DND-41 (cell line): ENCODE measurements at regions not wholly inside any gene's neighbourhood (a gene's known extent, or its start where the extent isn't known, plus 50 kb on each side); places are given as distances from the start of the nearest gene placed in this dataset.

Experiments used
- EZH2 ChIP-seq: IDR thresholded peaks from 3 replicates; pipeline ENCODE4 v1.6.1; 2012; ENCODE audit warnings: borderline replicate concordance, low read depth, mild to moderate bottlenecking, moderate library complexity, low read length, inconsistent platforms; ENCODE audit not compliant: severe bottlenecking
- TF ChIP-seq, protein P1 (sequence below): IDR thresholded peaks from 2 replicates; pipeline ENCODE4 v1.5.1; 2012; ENCODE audit warnings: borderline replicate concordance, low read length, moderate library complexity, mild to moderate bottlenecking; ENCODE audit not compliant: poor library complexity, severe bottlenecking; ENCODE audit errors: extremely low read depth

DNA sequence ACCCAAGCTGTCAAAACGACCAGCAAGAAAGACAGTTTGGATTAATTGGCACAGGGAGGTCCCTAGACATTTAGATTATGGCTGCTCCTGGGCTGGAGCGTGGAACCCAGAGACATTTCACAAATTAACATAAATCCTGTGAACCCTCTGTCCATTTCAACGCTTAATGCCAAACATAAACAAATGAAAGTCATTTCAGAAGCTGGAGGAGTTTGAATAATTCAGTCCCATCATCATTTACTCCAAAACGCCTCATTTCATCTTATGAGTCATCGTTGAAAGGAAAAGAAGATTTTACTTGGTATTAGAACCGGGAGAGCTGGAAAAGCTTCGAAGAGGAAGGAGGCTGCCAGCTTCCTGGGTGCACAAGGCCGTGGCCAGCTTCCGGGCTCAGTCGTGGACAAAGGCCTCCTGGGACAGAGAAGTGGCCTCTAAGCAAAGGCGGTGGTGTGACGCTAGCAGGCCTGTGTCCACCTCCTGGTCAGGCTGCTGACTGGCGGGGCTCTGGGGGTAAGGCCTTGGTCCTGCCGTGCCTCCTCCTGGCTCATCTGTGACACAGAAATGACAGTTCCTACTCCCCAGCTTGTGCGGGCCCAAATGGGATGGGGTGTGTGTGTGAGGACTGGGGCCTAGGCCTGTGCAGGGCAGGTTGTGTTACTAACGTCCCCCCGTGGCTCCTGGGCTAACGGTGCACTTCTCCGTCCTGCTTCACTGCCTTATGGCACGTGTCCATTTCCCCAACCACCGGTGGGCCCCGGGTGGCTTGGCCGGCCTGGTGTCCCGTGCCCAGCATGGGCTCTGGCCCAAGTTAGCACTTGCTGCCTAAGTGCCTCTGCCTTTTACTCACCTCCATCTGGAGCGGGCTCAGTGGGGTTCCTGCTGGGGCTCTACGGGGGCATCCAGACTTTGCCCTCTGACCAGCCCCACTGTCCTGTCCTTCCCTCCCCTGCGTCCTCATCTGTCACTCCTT, 71.6 kb downstream of the RRM2 start:
- TF ChIP-seq, protein P1, sequence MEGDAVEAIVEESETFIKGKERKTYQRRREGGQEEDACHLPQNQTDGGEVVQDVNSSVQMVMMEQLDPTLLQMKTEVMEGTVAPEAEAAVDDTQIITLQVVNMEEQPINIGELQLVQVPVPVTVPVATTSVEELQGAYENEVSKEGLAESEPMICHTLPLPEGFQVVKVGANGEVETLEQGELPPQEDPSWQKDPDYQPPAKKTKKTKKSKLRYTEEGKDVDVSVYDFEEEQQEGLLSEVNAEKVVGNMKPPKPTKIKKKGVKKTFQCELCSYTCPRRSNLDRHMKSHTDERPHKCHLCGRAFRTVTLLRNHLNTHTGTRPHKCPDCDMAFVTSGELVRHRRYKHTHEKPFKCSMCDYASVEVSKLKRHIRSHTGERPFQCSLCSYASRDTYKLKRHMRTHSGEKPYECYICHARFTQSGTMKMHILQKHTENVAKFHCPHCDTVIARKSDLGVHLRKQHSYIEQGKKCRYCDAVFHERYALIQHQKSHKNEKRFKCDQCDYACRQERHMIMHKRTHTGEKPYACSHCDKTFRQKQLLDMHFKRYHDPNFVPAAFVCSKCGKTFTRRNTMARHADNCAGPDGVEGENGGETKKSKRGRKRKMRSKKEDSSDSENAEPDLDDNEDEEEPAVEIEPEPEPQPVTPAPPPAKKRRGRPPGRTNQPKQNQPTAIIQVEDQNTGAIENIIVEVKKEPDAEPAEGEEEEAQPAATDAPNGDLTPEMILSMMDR = no peak
- no peak for TF ChIP-seq EZH2
